ENCODE measurements at regions not wholly inside any gene's neighbourhood (a gene's known extent, or its start where the extent isn't known, plus 50 kb on each side); places are given as distances from the start of the nearest gene placed in this dataset.
"Not testable (repeated sequence)": the region's sequence is repeated elsewhere in the genome, so short reads cannot be mapped to it uniquely, and the experiment has no call there.

DNA sequence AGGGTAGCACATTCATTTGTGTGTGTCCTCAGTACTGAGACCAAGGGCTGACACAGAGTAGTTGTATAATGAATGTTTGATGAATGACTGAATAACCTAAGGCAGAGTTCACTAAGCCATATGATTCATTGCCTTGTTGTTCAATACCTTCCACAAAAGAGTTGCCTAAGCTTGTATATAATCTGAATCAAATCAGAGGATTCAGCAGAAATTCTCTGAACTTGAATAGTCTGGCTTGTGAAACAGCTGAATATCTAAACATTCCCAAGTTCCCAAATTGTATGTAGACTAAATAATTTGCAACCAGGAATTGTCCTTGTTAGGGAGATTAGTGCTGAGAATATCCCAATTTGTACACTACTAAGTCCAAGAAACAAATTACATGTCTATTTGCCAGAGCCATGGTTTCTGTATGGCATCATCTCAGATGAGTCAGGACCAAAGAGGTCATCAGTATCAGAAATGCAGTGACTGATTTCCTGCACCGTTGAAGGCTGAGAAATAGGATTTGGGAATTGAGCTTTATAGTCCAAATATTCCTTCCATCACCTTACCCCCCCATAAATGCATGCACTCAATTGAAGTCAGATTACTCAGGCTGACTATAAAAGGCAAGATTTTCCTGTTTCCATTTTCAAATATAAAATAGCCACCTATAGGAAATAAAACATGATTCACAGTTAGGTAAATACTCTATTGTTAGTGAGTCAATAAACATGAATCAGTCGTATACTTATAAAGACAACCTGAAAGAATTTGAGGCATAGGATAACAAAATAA, 168.7 kb downstream of the PHLDA1 start:
- no peak for DNase-seq

GRCh38 chr12:75859868-75860267, 171.7 kb downstream of the PHLDA1 start:
- DNase-seq: no peak

GRCh38 chr12:75856235-75856634, 175.3 kb downstream of the PHLDA1 start:
- DNase-seq: no peak

DNA sequence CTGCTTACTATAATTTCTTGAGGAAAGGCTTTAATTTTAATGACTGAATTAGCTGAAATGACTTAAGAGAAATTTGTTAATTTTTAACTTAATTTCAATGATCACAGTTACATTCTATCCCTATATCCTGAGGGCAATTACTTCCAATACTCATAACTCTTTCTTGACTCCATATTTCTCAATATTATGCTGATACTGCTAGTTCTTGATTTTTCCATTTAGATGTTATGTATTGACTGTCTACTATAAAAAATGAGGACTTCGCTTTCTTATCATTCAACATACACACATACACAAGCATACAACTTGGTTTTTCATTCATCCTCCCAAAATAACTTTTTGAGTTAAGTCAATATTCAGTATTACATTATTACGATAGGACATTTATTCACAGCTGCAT, 176.2 kb downstream of the PHLDA1 start:
- DNase-seq: no peak

DNA sequence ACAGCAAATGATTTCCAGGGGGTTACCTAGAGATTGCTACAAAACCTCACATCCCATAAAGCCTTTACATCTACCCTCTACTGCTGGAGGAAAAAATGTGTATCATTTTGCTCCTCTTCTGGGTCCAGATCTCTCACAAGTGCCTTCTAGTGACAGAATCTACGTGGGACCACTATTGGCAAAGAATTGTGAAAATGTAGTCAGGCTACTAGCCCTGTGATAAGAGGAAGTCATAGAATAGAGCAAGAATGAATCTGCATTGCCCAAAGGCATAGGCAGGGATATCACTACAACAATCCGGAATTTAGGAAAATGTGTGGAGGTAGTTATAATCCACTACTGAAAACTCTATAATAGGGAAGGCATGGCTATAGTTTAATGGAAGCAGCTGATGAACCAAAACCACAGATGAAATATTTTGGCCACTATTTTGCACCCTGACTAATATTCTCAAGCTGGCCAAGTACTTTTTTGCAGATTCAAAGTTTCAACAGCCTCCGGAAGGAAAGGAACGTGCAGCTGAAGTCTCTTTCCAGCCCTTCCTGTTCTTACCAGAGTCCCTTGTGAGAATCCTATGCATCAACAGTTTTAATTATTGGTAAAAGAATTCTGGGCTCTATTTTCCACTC, 176.8 kb downstream of the PHLDA1 start:
- DNase-seq: no peak

GRCh38 chr12:75854137-75854536, 177.4 kb downstream of the PHLDA1 start:
- DNase-seq: not testable (repeated sequence)

GRCh38 chr12:75853626-75854025, 177.9 kb downstream of the PHLDA1 start:
- DNase-seq: no peak

DNA sequence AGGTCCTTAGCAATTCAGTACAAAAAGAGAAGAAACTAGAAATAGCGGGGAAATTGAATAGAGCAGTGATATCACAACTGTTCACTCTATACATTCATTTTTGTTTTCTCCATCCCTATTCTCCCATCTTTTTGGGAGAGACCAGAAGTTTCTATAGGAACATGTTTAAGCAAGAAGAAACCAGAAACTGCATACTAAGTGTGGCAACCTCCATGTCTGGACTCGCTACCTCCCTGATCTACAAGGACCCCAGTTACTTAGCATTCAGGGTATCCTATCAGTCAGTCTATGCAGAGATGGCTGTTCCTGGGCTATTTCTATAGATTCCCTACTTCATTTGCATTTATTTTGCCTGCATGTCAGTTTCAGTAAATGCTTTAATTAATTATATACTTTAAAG, 178.6 kb downstream of the PHLDA1 start:
- no peak for DNase-seq

- peak; percentile 84 for DNase-seq
These were observed 179.4 kb downstream of the PHLDA1 start for GRCh38 chr12:75852143-75852542.

DNA sequence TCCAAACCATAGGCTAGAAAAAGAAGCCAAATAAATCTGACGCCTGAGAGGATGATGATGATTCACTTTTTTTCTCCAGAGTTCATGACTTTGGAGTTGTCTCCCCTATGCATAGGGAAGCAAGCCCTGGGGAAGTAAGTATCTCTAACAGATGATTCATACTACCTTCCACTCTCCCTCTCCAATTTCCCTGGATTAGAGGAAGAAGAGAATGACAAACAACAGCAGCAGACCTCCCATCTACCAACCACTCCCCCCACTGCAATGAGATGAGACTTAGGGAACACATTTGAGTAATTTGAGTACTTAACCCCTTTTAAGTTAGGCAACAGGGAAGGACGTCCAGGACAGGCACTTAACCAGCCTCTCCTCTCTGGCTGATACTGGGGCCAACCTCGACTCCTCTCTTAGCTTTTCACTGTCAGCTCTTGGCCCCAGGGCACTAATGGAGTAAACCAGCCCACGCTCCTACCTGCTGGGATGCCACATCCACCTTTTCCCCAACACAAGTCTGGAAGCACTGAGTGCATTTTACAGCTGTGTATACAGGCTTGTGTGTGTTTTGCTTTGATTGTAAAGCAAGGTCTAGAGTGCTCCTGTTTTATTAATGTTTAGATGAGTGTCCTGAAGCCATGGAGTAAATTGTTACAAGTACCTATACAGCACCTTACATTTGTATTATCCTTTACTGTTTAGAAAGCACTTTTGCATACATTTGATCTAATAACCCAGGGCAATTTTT, 180.7 kb downstream of the PHLDA1 start:
- DNase-seq: no peak

DNA sequence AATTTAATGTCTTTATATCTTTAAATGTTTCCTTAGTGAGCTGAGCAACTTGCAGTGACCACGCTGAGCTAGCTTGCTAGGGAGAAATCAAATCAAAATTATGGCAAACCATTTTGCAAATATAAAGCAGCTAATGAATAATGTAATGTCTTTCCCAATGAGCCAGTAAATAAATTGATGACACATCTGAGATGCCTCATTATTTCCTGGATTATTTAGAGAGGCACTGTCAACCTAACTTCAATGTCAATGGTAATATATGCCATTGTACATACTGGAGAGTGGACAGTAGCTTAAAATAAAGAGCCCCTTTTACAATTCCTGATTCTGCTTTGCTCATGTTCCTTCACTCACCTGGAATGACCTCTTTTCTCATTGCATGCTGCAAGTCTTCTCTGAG, 182.6 kb downstream of the PHLDA1 start:
- no peak for DNase-seq

GRCh38 chr12:75848431-75848925, 183.1 kb downstream of the PHLDA1 start:
- no peak for DNase-seq

DNA sequence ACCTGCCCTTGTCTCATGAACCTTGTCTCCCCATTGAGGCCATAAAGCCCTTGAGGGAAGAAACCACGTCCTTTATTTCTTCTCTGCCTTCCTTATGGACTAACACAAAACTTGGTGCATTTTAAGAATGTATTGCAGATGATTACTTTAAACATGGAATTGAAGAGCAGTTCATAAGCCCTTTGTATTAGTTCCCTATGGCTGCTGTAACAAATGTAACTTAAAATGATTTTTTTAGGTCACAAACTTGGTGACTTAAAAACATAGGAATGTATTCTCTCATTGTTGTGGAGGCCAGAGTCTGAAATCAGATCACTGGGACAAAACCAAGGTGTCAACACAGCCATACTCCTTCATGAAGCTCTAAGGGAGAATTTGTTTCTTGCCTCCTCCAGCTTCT, 185.5 kb downstream of the PHLDA1 start:
- no peak for DNase-seq

DNA sequence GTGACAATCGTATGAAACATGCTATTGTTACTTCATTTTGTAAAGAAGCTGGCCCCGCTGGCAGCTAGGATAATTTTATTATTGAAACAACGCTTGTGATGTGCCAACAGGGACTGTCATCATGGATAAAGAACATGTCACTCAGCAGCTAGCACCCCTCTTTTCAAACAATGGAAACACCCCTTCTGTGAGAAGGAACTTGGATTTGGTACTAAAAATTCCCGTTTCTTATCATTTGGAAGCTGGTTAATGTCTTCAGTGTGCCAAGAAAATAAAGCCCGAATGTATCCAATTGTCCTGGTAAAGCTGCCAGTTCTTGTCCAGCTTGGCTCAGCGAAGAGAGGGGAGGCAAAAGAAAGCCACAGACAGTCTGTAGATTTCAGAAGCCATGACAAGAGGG, 186.6 kb downstream of the PHLDA1 start:
- DNase-seq: no peak

DNA sequence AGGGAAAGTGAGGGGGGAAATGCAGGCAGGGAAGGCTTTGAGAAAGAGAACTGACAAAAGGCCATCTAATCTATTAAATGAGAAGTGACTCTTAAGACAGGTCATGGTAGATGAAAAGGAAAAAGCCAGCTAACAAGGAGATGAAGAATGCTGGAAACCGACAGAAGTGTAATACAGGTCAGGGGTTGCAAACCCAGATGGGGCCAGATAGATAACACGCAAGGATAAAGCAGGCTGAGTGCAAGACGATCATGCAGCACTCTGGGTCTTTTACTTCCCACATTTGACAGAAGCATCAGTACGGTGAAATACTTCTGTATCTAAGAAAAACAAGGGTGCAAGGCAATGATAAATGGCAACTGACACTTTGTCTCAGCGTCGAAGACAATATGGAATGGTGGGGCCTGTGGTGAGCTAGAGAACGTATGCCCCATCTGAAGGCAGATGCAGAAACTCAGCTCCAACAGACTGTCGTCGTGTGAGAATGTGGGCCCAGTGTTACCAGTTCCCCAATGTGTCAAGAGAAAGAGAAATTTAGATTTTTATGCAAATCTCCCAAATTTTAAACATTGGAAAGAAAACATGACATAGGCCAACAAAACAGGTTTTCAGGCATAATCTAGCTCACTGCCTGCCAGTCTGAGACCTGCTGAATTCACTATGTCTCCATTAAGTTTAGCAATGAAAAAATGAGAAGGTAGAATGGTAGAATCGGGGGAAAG, 187.4 kb downstream of the PHLDA1 start:
- DNase-seq: no peak

GRCh38 chr12:75842090-75842489, 189.5 kb downstream of the PHLDA1 start:
- peak; percentile 40 for DNase-seq

- DNase-seq: no peak
These were observed 190.6 kb downstream of the PHLDA1 start for GRCh38 chr12:75840994-75841355.

- DNase-seq: no peak
These were observed 193.3 kb downstream of the PHLDA1 start for GRCh38 chr12:75838309-75838708.

GRCh38 chr12:75837700-75838099, 193.9 kb downstream of the PHLDA1 start:
- DNase-seq: peak; percentile 12

DNA sequence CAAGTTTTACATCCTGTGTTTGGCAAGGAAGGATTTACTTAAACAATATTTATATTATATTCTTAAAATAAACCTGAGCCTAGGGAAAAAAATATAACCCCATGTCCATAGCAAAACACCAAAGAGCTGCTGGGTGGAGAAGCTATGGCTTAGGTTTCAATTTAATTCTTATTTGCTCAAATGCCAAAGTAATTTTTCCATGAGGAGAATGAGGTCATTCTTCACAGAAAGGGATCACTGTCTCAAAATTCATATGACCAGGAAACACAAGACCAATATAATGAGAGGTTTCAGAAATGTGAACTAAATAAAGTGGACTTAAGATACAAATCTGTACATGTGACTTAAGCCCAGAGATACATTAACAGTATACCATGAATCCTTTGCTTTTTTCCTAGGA, 195.0 kb downstream of the PHLDA1 start:
- DNase-seq: no peak

- DNase-seq: no peak
These were observed 197.0 kb downstream of the PHLDA1 start for GRCh38 chr12:75834591-75834990.

DNA sequence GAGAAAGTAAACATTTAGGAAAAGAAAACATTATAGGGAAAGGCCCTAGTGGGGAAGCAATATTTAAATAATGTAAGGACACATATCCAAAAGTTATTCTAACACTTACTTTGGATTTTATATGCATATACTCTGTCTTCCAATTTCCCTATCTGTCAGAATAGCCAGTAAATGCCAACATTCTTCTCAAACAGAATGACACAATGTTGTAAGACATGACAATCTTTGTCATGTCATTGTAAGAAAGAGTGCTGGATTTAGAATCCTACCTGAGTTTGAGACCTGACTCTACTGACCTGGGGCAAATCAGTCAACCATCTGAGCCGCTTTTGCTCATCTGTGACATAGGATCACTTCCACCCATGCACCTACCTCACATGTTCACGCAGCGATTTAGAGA, 198.3 kb downstream of the PHLDA1 start:
- no peak for DNase-seq

- DNase-seq: peak; percentile 8
These were observed 200.2 kb downstream of the PHLDA1 start for GRCh38 chr12:75831402-75831801.
